Psoas muscle (tissue), 7 donors: ENCODE measurements at regions not wholly inside any gene's neighbourhood (a gene's known extent, or its start where the extent isn't known, plus 50 kb on each side); places are given as distances from the start of the nearest gene placed in this dataset.

Experiments
- ATAC-seq, 4 donors: fragments of 200-7000 bp; cut with Tn5 transposase; one replicate each; pipeline ENCODE4 v1.9.1; 2020; ENCODE audit warnings: moderate library complexity in 3 of 4, mild to moderate bottlenecking in 2 of 4
- DNase-seq, 2 donors: peaks; one replicate each; pipeline ENCODE4 v3.0.0-alpha.2; 2020
- H3K27ac ChIP-seq: fragments of 200-600 bp; one replicate; pipeline ENCODE4 v1.8.0; 2022
- H3K27me3 ChIP-seq, 3 donors: fragments of 200-600 bp in 1 of 3; one replicate each; pipeline versions ENCODE4 v1.6.1 to v1.8.0; 2013 to 2022; ENCODE audit warnings: low read length in 2 of 3, mild to moderate bottlenecking in 2 of 3, moderate library complexity in 1 of 3; ENCODE audit not compliant: insufficient read depth in 3 of 3
- H3K36me3 ChIP-seq, 2 donors: fragments of 200-600 bp in 1 of 2; one replicate each; pipeline versions ENCODE4 v1.6.1 to v1.8.0; 2013 to 2022; ENCODE audit warnings: low read depth in 1 of 2, mild to moderate bottlenecking in 1 of 2, moderate library complexity in 1 of 2; ENCODE audit not compliant: insufficient read depth in 1 of 2
- H3K4me1 ChIP-seq: fragments of 200-600 bp; one replicate; pipeline ENCODE4 v1.8.0; 2022
- H3K4me3 ChIP-seq: fragments of 200-600 bp; one replicate; pipeline ENCODE4 v1.8.0; 2022; ENCODE audit warnings: mild to moderate bottlenecking
- H3K9me3 ChIP-seq: fragments of 200-600 bp; one replicate; pipeline ENCODE4 v1.8.0; 2022
- WGBS, 3 donors: extraction: QIAGEN DNeasy Blood & Tissue Kit; methylation state at CpG; one replicate each; pipeline versions ENCODE4 v1.1.6 to v1.1.7; 2013; 5-methylcytosine and 5-hydroxymethylcytosine counted together
- intact Hi-C, 2 donors: fragments of 100-400 bp; cut with DNase I; formaldehyde crosslinking; loops; one replicate each; pipeline versions ENCODE4 v1.11.0 to v1.14.2; 2022
- TF ChIP-seq, protein P1 (sequence below): fragments of 200-600 bp; IDR thresholded peaks from one replicate; pipeline ENCODE4 v1.8.0; 2022; ENCODE audit warnings: antibody characterized with exemption
- donor health status: healthy with polysubstance abuse.
- donor health status: DM: no; HTN: no; CAD: no; lungs with moderate emphysema.
- donor health status: Bipolar disorder and iron deficiency.
- donor health status: healthy.
- donor health status: DM: yes; HTN: yes; CAD: no.
- donor health status: DM: no; HTN: no; CAD: no.
- donor health status: DM: yes; HTN: yes; CAD: no.

GRCh38 chr6:112785408-112785807 lies 438.3 kb downstream of the RFPL4B start:
- WGBS, 3 donors, result 95 to 97% (median 97%) methylated on average over 2 of the region's 2 CpGs
- Histone ChIP-seq H3K4me1 (no peaks in the 10 kb centered on the region), H3K27me3 (no peaks in the 10 kb centered on the region), H3K4me3 (no peak overlapping the region), H3K27ac (no peak overlapping the region), H3K9me3 (no peaks in the 10 kb centered on the region), H3K36me3 (no peaks in the 10 kb centered on the region)
- no peak for ATAC-seq
- TF ChIP-seq, protein P1, sequence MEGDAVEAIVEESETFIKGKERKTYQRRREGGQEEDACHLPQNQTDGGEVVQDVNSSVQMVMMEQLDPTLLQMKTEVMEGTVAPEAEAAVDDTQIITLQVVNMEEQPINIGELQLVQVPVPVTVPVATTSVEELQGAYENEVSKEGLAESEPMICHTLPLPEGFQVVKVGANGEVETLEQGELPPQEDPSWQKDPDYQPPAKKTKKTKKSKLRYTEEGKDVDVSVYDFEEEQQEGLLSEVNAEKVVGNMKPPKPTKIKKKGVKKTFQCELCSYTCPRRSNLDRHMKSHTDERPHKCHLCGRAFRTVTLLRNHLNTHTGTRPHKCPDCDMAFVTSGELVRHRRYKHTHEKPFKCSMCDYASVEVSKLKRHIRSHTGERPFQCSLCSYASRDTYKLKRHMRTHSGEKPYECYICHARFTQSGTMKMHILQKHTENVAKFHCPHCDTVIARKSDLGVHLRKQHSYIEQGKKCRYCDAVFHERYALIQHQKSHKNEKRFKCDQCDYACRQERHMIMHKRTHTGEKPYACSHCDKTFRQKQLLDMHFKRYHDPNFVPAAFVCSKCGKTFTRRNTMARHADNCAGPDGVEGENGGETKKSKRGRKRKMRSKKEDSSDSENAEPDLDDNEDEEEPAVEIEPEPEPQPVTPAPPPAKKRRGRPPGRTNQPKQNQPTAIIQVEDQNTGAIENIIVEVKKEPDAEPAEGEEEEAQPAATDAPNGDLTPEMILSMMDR, result no peak
- no peak for DNase-seq
- intact Hi-C loops, result no loop called here

- DNase-seq (no peak), ATAC-seq (no peak)
- Histone ChIP-seq H3K4me3 (no peak overlapping the region), H3K9me3 (no peaks in the 10 kb centered on the region), H3K4me1 (no peaks in the 10 kb centered on the region), H3K27ac (no peak overlapping the region), H3K27me3 (no peaks in the 10 kb centered on the region), H3K36me3 (no peaks in the 10 kb centered on the region)
- TF ChIP-seq, protein P1, result no peak
- 93 to 99% (median 95%) methylated on average over 2 of the region's 2 CpGs for WGBS, 3 donors
- intact Hi-C loops, result no loop called here
Observed at GRCh38 chr6:112786801-112787200, 439.7 kb downstream of the RFPL4B start.

GRCh38 chr6:112787371-112787770 lies 440.2 kb downstream of the RFPL4B start:
- no peak overlapping the region for H3K4me3 ChIP-seq
- TF ChIP-seq, protein P1, result no peak
- H3K9me3 ChIP-seq, result no peaks in the 10 kb centered on the region
- H3K36me3 ChIP-seq, result no peaks in the 10 kb centered on the region
- WGBS, 3 donors, result 35 to 42% (median 39%) methylated on average over 6 of the region's 6 CpGs
- DNase-seq, result no peak
- ATAC-seq, result no peak
- H3K4me1 ChIP-seq, result no peaks in the 10 kb centered on the region
- intact Hi-C loops, result no loop called here
- H3K27ac ChIP-seq, result no peak overlapping the region
- no peaks in the 10 kb centered on the region for H3K27me3 ChIP-seq

GRCh38 chr6:112795316-112795715 lies 448.2 kb downstream of the RFPL4B start:
- TF ChIP-seq, protein P1, result no peak
- Histone ChIP-seq H3K27me3 (no peaks in the 10 kb centered on the region), H3K27ac (no peak overlapping the region), H3K4me1 (no peaks in the 10 kb centered on the region), H3K4me3 (no peak overlapping the region), H3K9me3 (no peaks in the 10 kb centered on the region), H3K36me3 (no peaks in the 10 kb centered on the region)
- ATAC-seq (no peak), DNase-seq (no peak)
- 66 to 92% (median 76%) methylated on average over 1 of the region's 1 CpG for WGBS, 3 donors
- intact Hi-C loops, result no loop called here

- ATAC-seq (no peak), DNase-seq (no peak)
- Histone ChIP-seq H3K27me3 (no peaks in the 10 kb centered on the region), H3K9me3 (no peaks in the 10 kb centered on the region), H3K27ac (no peak overlapping the region), H3K36me3 (no peaks in the 10 kb centered on the region), H3K4me1 (no peaks in the 10 kb centered on the region), H3K4me3 (no peak overlapping the region)
- WGBS, 3 donors, result 95 to 100% (median 98%) methylated on average over 1 of the region's 1 CpG
- TF ChIP-seq, protein P1, result no peak
- intact Hi-C loops, result no loop called here
Observed at GRCh38 chr6:112796712-112797111, 449.6 kb downstream of the RFPL4B start.
